ENCODE measurements at regions not wholly inside any gene's neighbourhood (a gene's known extent, or its start where the extent isn't known, plus 50 kb on each side); places are given as distances from the start of the nearest gene placed in this dataset.

DNA sequence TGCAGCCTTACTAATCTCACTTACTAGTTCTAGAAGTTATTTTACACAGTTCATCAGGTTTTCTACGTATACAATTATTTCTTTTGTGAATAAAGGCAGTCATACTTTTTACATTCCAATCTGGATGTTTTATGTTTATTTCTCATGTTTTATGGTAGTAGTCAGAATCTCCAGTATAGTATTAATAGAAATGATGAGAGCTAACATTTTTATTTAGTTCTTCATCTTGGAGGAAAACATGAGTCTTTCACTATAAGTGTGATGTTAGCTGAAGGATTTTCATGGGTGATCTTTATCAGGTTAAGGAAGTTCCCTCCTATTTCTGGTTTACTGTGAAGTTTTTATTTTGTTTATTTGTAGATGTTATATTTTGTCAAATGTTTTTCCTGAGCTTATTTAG is 256.1 kb upstream of the GIMD1 start:
- H3K9me3 ChIP-seq (ENCODE audit: control insufficient read depth, low read length): no peaks in the 10 kb centered on the region
- no peak overlapping the region for H3K9ac ChIP-seq (ENCODE audit: low read length)
- H3K4me3 ChIP-seq (ENCODE audit: low read length): no peak overlapping the region
- H3K4me1 ChIP-seq (ENCODE audit: control insufficient read depth, insufficient read depth, low read length): peaks cover 10% of the 10 kb centered on the region
- H3K36me3 ChIP-seq (ENCODE audit: control insufficient read depth, insufficient read depth, low read length, severe bottlenecking): no peaks in the 10 kb centered on the region
- DNase-seq (ENCODE audit: low read depth): peak; percentile 22
- H3K27me3 ChIP-seq (replicated peaks; ENCODE audit: control insufficient read depth, insufficient read depth, low read length): no peaks in the 10 kb centered on the region

DNA sequence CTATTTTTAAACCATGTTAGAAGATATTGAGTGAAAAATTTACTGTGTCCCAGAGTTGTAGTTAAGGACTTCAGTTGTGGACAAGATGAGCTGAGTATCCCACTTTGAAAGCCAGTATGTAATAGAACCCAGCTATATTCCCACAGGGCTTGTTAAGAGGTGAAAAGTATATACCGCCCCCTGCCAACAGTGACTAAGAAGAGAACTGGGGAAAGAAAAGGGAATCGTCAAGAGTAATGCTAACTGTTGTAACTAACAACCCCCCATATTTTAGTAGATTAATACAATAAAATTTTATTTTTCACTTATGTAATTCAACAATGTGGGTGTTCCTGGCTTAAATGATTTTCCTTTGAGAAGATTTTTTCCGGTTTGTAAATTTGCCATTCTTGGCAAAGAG is 250.4 kb upstream of the GIMD1 start:
- no peak for DNase-seq (ENCODE audit: low read depth)
- H3K9me3 ChIP-seq (ENCODE audit: control insufficient read depth, low read length): no peaks in the 10 kb centered on the region
- H3K4me3 ChIP-seq (ENCODE audit: low read length): no peak overlapping the region
- no peaks in the 10 kb centered on the region for H3K27me3 ChIP-seq (replicated peaks; ENCODE audit: control insufficient read depth, insufficient read depth, low read length)
- H3K36me3 ChIP-seq (ENCODE audit: control insufficient read depth, insufficient read depth, low read length, severe bottlenecking): no peaks in the 10 kb centered on the region
- H3K4me1 ChIP-seq (ENCODE audit: control insufficient read depth, insufficient read depth, low read length): no peaks in the 10 kb centered on the region
- H3K9ac ChIP-seq (ENCODE audit: low read length): no peak overlapping the region

- H3K9me3 ChIP-seq (ENCODE audit: control insufficient read depth, low read length): no peaks in the 10 kb centered on the region
- no peaks in the 10 kb centered on the region for H3K4me1 ChIP-seq (ENCODE audit: control insufficient read depth, insufficient read depth, low read length)
- no peaks in the 10 kb centered on the region for H3K36me3 ChIP-seq (ENCODE audit: control insufficient read depth, insufficient read depth, low read length, severe bottlenecking)
- H3K4me3 ChIP-seq (ENCODE audit: low read length): no peak overlapping the region
- H3K27me3 ChIP-seq (replicated peaks; ENCODE audit: control insufficient read depth, insufficient read depth, low read length): no peaks in the 10 kb centered on the region
- no peak overlapping the region for H3K9ac ChIP-seq (ENCODE audit: low read length)
- no peak for DNase-seq (ENCODE audit: low read depth)
These were observed 247.4 kb upstream of the GIMD1 start for GRCh38 chr4:106615961-106616360.

DNA sequence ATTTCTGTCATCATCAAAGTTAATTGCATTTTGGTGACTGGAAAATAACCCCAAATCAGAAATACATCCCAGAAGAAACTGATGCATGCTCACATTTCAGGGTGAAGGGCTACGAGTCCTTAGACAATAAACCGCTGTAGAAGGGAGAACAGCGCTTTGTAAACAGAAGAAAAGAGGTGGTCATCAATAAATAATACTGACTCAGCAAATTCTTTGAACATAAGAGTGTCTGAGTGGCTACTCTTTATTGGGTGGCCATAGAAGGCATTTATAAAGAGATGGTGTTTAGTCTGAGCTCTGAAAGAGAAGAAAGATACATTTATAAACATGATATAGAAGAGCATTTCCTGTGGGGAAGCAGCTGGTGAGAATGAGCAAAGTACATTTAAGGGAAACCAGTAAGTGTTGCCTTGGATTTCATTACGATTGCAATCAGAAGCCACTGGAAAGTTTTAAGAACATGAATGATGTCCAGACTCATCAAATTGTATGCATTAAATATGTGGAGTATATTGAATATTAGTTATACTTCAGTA is 246.9 kb upstream of the GIMD1 start:
- DNase-seq (ENCODE audit: low read depth): no peak
- Histone ChIP-seq H3K27me3 (replicated peaks; ENCODE audit: control insufficient read depth, insufficient read depth, low read length) (no peaks in the 10 kb centered on the region), H3K4me3 (ENCODE audit: low read length) (no peak overlapping the region), H3K4me1 (ENCODE audit: control insufficient read depth, insufficient read depth, low read length) (no peaks in the 10 kb centered on the region), H3K9ac (ENCODE audit: low read length) (no peak overlapping the region), H3K36me3 (ENCODE audit: control insufficient read depth, insufficient read depth, low read length, severe bottlenecking) (no peaks in the 10 kb centered on the region), H3K9me3 (ENCODE audit: control insufficient read depth, low read length) (no peaks in the 10 kb centered on the region)

DNA sequence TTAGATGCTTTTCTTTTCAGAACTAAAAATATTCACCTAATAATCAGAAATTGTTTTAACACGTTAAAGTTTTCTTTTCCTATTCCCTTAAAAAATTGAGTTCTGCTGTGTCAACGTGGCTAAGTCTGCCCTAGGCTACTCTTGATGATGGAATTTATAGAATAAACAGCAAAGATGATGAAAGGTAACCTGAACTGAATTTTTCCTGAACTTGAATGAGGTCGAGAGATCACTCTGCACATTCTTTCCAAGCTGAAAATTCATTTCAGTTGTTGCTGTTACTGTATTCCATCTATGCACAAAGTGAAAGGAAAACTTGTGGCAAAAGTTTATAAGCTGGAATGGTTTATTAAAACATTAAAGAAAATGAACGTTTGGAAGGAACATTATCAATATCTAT is 245.9 kb upstream of the GIMD1 start:
- peak; percentile 71 for DNase-seq (ENCODE audit: low read depth)
- H3K27me3 ChIP-seq (replicated peaks; ENCODE audit: control insufficient read depth, insufficient read depth, low read length): no peaks in the 10 kb centered on the region
- no peaks in the 10 kb centered on the region for H3K36me3 ChIP-seq (ENCODE audit: control insufficient read depth, insufficient read depth, low read length, severe bottlenecking)
- no peaks in the 10 kb centered on the region for H3K9me3 ChIP-seq (ENCODE audit: control insufficient read depth, low read length)
- no peaks in the 10 kb centered on the region for H3K4me1 ChIP-seq (ENCODE audit: control insufficient read depth, insufficient read depth, low read length)
- peak overlapping the region; percentile 35 for H3K4me3 ChIP-seq (ENCODE audit: low read length)
- H3K9ac ChIP-seq (ENCODE audit: low read length): no peak overlapping the region

GRCh38 chr4:106609917-106610316 is 241.3 kb upstream of the GIMD1 start:
- Histone ChIP-seq H3K4me1 (ENCODE audit: control insufficient read depth, insufficient read depth, low read length) (no peaks in the 10 kb centered on the region), H3K9ac (ENCODE audit: low read length) (no peak overlapping the region), H3K9me3 (ENCODE audit: control insufficient read depth, low read length) (no peaks in the 10 kb centered on the region), H3K36me3 (ENCODE audit: control insufficient read depth, insufficient read depth, low read length, severe bottlenecking) (no peaks in the 10 kb centered on the region), H3K4me3 (ENCODE audit: low read length) (no peak overlapping the region), H3K27me3 (replicated peaks; ENCODE audit: control insufficient read depth, insufficient read depth, low read length) (no peaks in the 10 kb centered on the region)
- DNase-seq (ENCODE audit: low read depth): no peak

DNA sequence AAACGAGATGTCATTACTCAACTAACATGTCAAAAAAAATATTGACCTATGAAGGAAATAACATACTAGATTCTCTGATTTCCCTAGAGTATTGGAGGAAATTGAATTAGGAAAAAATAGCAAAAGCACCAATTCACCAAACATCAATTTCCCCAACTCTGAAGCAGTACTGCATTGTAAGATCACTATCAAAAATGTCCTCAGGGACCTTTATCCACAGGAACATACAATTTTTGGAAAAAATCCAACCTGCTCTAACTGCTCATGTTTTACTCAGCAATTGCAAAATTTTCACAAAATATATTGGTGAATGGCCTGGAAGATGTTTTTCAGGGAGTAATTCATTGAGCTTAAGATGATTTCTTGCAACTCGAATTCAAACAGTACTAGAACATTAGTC is 239.0 kb upstream of the GIMD1 start:
- H3K36me3 ChIP-seq (ENCODE audit: control insufficient read depth, insufficient read depth, low read length, severe bottlenecking): no peaks in the 10 kb centered on the region
- no peaks in the 10 kb centered on the region for H3K27me3 ChIP-seq (replicated peaks; ENCODE audit: control insufficient read depth, insufficient read depth, low read length)
- no peak overlapping the region for H3K4me3 ChIP-seq (ENCODE audit: low read length)
- peak; percentile 54 for DNase-seq (ENCODE audit: low read depth)
- H3K9me3 ChIP-seq (ENCODE audit: control insufficient read depth, low read length): no peaks in the 10 kb centered on the region
- no peaks in the 10 kb centered on the region for H3K4me1 ChIP-seq (ENCODE audit: control insufficient read depth, insufficient read depth, low read length)
- H3K9ac ChIP-seq (ENCODE audit: low read length): no peak overlapping the region

- DNase-seq (ENCODE audit: low read depth): no peak
- Histone ChIP-seq H3K9me3 (ENCODE audit: control insufficient read depth, low read length) (no peaks in the 10 kb centered on the region), H3K9ac (ENCODE audit: low read length) (no peak overlapping the region), H3K4me1 (ENCODE audit: control insufficient read depth, insufficient read depth, low read length) (no peaks in the 10 kb centered on the region), H3K27me3 (replicated peaks; ENCODE audit: control insufficient read depth, insufficient read depth, low read length) (no peaks in the 10 kb centered on the region), H3K36me3 (ENCODE audit: control insufficient read depth, insufficient read depth, low read length, severe bottlenecking) (no peaks in the 10 kb centered on the region), H3K4me3 (ENCODE audit: low read length) (no peak overlapping the region)
These were observed 235.9 kb upstream of the GIMD1 start for GRCh38 chr4:106604319-106605051.

- Histone ChIP-seq H3K9ac (ENCODE audit: low read length) (no peak overlapping the region), H3K27me3 (replicated peaks; ENCODE audit: control insufficient read depth, insufficient read depth, low read length) (no peaks in the 10 kb centered on the region), H3K36me3 (ENCODE audit: control insufficient read depth, insufficient read depth, low read length, severe bottlenecking) (no peaks in the 10 kb centered on the region), H3K9me3 (ENCODE audit: control insufficient read depth, low read length) (no peaks in the 10 kb centered on the region), H3K4me1 (ENCODE audit: control insufficient read depth, insufficient read depth, low read length) (no peaks in the 10 kb centered on the region), H3K4me3 (ENCODE audit: low read length) (no peak overlapping the region)
- no peak for DNase-seq (ENCODE audit: low read depth)
These were observed 234.9 kb upstream of the GIMD1 start for GRCh38 chr4:106603471-106603870.

- H3K27me3 ChIP-seq (replicated peaks; ENCODE audit: control insufficient read depth, insufficient read depth, low read length): no peaks in the 10 kb centered on the region
- no peaks in the 10 kb centered on the region for H3K9me3 ChIP-seq (ENCODE audit: control insufficient read depth, low read length)
- no peak for DNase-seq (ENCODE audit: low read depth)
- no peak overlapping the region for H3K9ac ChIP-seq (ENCODE audit: low read length)
- H3K4me3 ChIP-seq (ENCODE audit: low read length): no peak overlapping the region
- no peaks in the 10 kb centered on the region for H3K4me1 ChIP-seq (ENCODE audit: control insufficient read depth, insufficient read depth, low read length)
- H3K36me3 ChIP-seq (ENCODE audit: control insufficient read depth, insufficient read depth, low read length, severe bottlenecking): no peaks in the 10 kb centered on the region
These were observed 234.1 kb upstream of the GIMD1 start for GRCh38 chr4:106602711-106603110.

DNA sequence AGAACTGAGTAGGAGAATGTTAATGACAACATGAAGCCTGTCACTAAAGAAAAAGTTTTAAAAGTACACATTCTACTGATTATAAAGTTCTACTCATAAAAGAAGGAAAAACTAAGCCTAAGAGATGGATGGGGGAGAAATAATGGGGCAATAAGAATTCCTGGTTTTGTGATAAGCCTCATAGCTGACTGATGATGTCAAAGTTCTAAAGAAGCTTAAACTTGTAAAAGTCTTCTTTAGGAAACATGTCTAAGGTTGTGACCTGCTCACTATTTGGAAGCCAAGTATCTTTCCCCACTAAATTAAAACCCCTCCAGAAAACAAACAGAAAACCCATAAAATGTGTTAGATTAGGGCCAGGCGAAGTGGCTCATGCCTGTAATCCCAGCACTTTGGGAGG is 232.9 kb upstream of the GIMD1 start:
- H3K4me1 ChIP-seq (ENCODE audit: control insufficient read depth, insufficient read depth, low read length): no peaks in the 10 kb centered on the region
- no peak overlapping the region for H3K4me3 ChIP-seq (ENCODE audit: low read length)
- no peaks in the 10 kb centered on the region for H3K9me3 ChIP-seq (ENCODE audit: control insufficient read depth, low read length)
- H3K36me3 ChIP-seq (ENCODE audit: control insufficient read depth, insufficient read depth, low read length, severe bottlenecking): no peaks in the 10 kb centered on the region
- H3K9ac ChIP-seq (ENCODE audit: low read length): no peak overlapping the region
- no peaks in the 10 kb centered on the region for H3K27me3 ChIP-seq (replicated peaks; ENCODE audit: control insufficient read depth, insufficient read depth, low read length)
- DNase-seq (ENCODE audit: low read depth): no peak

GRCh38 chr4:106595906-106596305 is 227.3 kb upstream of the GIMD1 start:
- no peaks in the 10 kb centered on the region for H3K9me3 ChIP-seq (ENCODE audit: control insufficient read depth, low read length)
- no peak overlapping the region for H3K9ac ChIP-seq (ENCODE audit: low read length)
- H3K27me3 ChIP-seq (replicated peaks; ENCODE audit: control insufficient read depth, insufficient read depth, low read length): no peaks in the 10 kb centered on the region
- no peak overlapping the region for H3K4me3 ChIP-seq (ENCODE audit: low read length)
- no peaks in the 10 kb centered on the region for H3K4me1 ChIP-seq (ENCODE audit: control insufficient read depth, insufficient read depth, low read length)
- H3K36me3 ChIP-seq (ENCODE audit: control insufficient read depth, insufficient read depth, low read length, severe bottlenecking): no peaks in the 10 kb centered on the region
- no peak for DNase-seq (ENCODE audit: low read depth)

All from adipocyte (in vitro differentiated cells).